ENCODE measurements at regions not wholly inside any gene's neighbourhood (a gene's known extent, or its start where the extent isn't known, plus 50 kb on each side); places are given as distances from the start of the nearest gene placed in this dataset.
"Not testable (repeated sequence)": the region's sequence is repeated elsewhere in the genome, so short reads cannot be mapped to it uniquely, and the experiment has no call there.

DNA sequence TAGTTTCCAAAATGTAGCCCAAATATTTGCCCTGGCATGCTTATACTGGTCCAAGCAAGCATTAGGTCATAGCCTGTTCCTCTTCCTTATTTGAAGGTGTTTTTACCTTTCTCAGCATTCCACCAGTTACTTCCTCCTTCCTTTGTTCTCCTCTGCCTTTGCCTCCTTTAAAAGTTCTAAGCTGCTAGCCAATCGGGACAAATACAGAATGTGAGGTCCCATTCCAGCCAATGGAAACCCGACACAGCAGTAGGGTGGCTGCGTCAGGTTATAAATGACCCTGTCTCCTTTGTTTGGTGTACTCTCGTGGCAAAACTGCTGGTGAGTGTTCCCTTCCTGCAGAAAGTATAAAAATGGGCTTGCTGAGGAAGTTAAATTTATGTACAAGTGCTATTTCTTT lies 452.0 kb upstream of the ADARB2 start:
- peaks cover 0 to 20% (median 4%) of the 10 kb centered on the region in 5 donors for H3K27me3 Mint-ChIP-seq
- not testable (repeated sequence) for H3K4me1 Mint-ChIP-seq

DNA sequence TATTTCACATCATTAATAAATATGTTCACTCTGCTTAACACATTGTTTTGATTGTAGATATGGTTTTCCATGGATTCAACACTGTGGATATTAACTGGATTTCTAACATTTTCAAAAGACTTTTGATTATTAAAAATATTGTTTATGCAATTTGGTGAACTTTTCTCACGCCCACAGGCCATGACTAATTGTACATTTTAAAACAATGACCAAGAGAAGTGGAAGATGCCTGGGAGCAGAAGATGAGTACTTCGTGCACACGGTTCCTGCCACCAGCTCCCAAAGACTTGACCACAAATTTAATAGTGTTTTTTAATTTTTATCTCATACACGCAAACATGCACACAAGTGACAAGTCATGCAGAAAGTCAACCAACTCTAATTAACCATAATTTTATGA lies 451.0 kb upstream of the ADARB2 start:
- H3K4me3 ChIP-seq (ENCODE audit: low read length): no peak overlapping the region
- ATAC-seq: no peak
- Mint-ChIP-seq H3K9me3 (peaks cover 0 to 10% (median under 1%) of the 10 kb centered on the region in 11 donors), H3K4me1 (no peaks in the 10 kb centered on the region), H3K27ac (no peak overlapping the region), H3K36me3 (no peaks in the 10 kb centered on the region), H3K27me3 (peaks cover 0 to 20% (median under 1%) of the 10 kb centered on the region in 5 donors), H3K4me3 (no peak overlapping the region)
- ChIA-PET POLR2A (no interaction called here), CTCF (interaction anchor here (0.6 kb wide), 1 partner anchor 74 kb away, joined by 3 read pairs; no protein-coding TSS in a partner anchor)
- intact Hi-C loops (cut with micrococcal nuclease): no loop called here
- DNase-seq: no peak
- no peaks in the 10 kb centered on the region for H3K4me1 ChIP-seq (ENCODE audit: control insufficient read depth in 2 of 2, insufficient read depth in 2 of 2, low read length in 2 of 2)
- H3K27me3 ChIP-seq (ENCODE audit: control insufficient read depth in 2 of 2, insufficient read depth in 2 of 2, low read length in 2 of 2): no peaks in the 10 kb centered on the region
- H3K36me3 ChIP-seq (ENCODE audit: control insufficient read depth in 2 of 3, insufficient read depth in 3 of 3, low read length in 3 of 3): no peaks in the 10 kb centered on the region
- no peak overlapping the region for H3K27ac ChIP-seq (ENCODE audit: low read depth, low read length)
- no peaks in the 10 kb centered on the region for H3K9me3 ChIP-seq (ENCODE audit: control insufficient read depth in 2 of 3, low read length in 3 of 3)

More for the DNA sequence above, 452.0 kb upstream of the ADARB2 start:
- H3K9me3 Mint-ChIP-seq; H3K27me3 ChIP-seq (ENCODE audit: control insufficient read depth in 2 of 2, insufficient read depth in 2 of 2, low read length in 2 of 2); H3K27ac ChIP-seq (ENCODE audit: low read depth, low read length); H3K27ac Mint-ChIP-seq; DNase-seq; H3K4me3 Mint-ChIP-seq; H3K9me3 ChIP-seq (ENCODE audit: control insufficient read depth in 2 of 3, low read length in 3 of 3); H3K36me3 Mint-ChIP-seq; ATAC-seq; H3K4me1 ChIP-seq (ENCODE audit: control insufficient read depth in 2 of 2, insufficient read depth in 2 of 2, low read length in 2 of 2); intact Hi-C loops (cut with micrococcal nuclease); CTCF ChIA-PET; H3K36me3 ChIP-seq (ENCODE audit: control insufficient read depth in 2 of 3, insufficient read depth in 3 of 3, low read length in 3 of 3); POLR2A ChIA-PET; H3K4me3 ChIP-seq (ENCODE audit: low read length): not testable (repeated sequence)

DNA sequence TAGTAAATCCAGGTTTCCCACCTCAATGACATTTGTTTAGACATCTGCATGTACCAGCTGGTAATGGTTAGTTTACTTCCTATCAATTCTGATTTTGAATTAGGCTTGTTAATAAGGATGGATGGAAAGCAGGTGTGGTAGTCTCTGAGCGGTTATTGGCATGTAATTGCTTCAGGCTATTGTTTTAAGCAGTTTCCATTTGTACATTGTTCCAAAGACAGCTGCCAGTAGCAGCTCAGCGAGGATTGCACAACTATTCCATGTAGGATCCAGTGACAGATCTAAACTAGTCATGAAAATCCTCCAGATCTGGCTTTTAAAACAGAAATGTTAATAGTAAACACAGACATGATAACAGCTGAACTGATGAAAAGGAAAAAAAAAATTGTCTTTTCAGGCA lies 436.0 kb upstream of the ADARB2 start:
- Mint-ChIP-seq H3K27me3 (peaks cover 3 to 32% (median 9%) of the 10 kb centered on the region in 5 donors), H3K4me3 (no peak overlapping the region), H3K9me3 (peaks cover 0 to 4% (median 0%) of the 10 kb centered on the region in 11 donors), H3K27ac (no peak overlapping the region), H3K36me3 (no peaks in the 10 kb centered on the region), H3K4me1 (no peaks in the 10 kb centered on the region)
- H3K27me3 ChIP-seq (ENCODE audit: control insufficient read depth in 2 of 2, insufficient read depth in 2 of 2, low read length in 2 of 2): no peaks in the 10 kb centered on the region
- H3K4me3 ChIP-seq (ENCODE audit: low read length): no peak overlapping the region
- ATAC-seq (no peak), DNase-seq (no peak)
- POLR2A ChIA-PET: no interaction called here
- intact Hi-C loops (cut with micrococcal nuclease): no loop called here
- H3K4me1 ChIP-seq (ENCODE audit: control insufficient read depth in 2 of 2, insufficient read depth in 2 of 2, low read length in 2 of 2): no peaks in the 10 kb centered on the region
- CTCF ChIA-PET: no interaction called here
- no peak overlapping the region for H3K27ac ChIP-seq (ENCODE audit: low read depth, low read length)
- no peaks in the 10 kb centered on the region for H3K9me3 ChIP-seq (ENCODE audit: control insufficient read depth in 2 of 3, low read length in 3 of 3)
- no peaks in the 10 kb centered on the region for H3K36me3 ChIP-seq (ENCODE audit: control insufficient read depth in 2 of 3, insufficient read depth in 3 of 3, low read length in 3 of 3)

DNA sequence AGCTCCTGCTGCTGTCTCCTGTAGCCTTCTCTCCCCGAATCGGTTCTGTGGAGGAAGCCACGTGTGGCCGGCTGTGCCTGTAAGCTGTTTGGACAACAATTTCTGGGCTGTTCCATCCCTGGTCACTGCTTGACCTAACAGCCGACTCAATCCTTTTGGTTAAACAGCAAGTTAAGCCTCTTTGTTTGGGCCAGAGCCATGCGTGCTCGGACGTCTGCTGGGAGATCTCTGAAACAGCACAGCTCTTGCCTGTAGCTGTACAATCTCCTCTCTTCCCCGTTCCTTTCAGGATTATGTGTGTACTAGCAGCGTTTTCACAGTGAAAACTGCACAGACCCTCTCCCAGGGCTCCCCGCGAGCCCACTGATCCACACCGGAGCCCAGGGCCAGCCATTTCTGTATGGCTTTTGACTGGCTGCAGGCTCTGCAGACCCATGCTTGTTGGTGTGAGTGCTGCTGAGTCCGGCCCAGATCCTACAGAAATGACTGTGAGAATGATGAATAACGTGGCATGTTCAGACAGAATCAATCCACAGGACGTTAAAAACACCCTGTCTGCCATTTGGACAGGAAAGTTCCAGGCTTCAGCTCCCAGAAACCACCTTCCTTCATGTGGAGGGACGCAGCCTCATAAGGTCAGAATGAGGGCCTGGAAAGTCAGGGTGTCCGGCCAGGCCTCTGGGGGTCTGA lies 428.6 kb upstream of the ADARB2 start:
- intact Hi-C loops (cut with micrococcal nuclease): no loop called here
- CTCF ChIA-PET: no interaction called here
- POLR2A ChIA-PET: no interaction called here
- Mint-ChIP-seq H3K36me3 (no peaks in the 10 kb centered on the region), H3K4me3 (no peak overlapping the region), H3K4me1 (no peaks in the 10 kb centered on the region), H3K27ac (no peak overlapping the region), H3K9me3 (peaks cover 0 to 10% (median 0%) of the 10 kb centered on the region in 11 donors), H3K27me3 (peaks cover 0 to 10% (median 0%) of the 10 kb centered on the region in 5 donors)
- no peaks in the 10 kb centered on the region for H3K27me3 ChIP-seq (ENCODE audit: control insufficient read depth in 2 of 2, insufficient read depth in 2 of 2, low read length in 2 of 2)
- H3K4me3 ChIP-seq (ENCODE audit: low read length): no peak overlapping the region
- H3K9me3 ChIP-seq (ENCODE audit: control insufficient read depth in 2 of 3, low read length in 3 of 3): no peaks in the 10 kb centered on the region
- ATAC-seq: no peak
- DNase-seq: no peak
- H3K4me1 ChIP-seq (ENCODE audit: control insufficient read depth in 2 of 2, insufficient read depth in 2 of 2, low read length in 2 of 2): no peaks in the 10 kb centered on the region
- H3K36me3 ChIP-seq (ENCODE audit: control insufficient read depth in 2 of 3, insufficient read depth in 3 of 3, low read length in 3 of 3): no peaks in the 10 kb centered on the region
- H3K27ac ChIP-seq (ENCODE audit: low read depth, low read length): no peak overlapping the region

DNA sequence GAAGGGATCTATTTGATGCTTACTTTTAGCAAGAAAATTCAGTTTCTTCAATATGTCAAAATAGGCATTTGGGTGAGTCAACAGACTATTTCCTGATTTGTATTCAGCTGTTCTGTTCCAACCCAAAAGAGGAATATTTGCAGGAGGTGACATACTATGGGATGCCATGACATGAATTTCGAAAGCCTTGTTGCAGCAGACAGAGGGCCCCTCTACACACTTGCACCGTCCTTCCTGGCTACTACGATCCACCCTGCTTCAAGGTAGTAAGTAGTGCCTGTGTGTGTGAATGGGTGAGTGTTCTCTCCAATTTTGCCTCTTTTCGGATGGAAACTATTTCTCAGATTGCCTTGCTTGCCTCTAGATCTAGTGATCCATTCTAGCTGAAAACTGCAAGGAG lies 413.0 kb upstream of the ADARB2 start:
- Mint-ChIP-seq H3K27me3 (peaks cover 0 to 10% (median 0%) of the 10 kb centered on the region in 5 donors), H3K9me3 (no peaks in the 10 kb centered on the region), H3K36me3 (no peaks in the 10 kb centered on the region), H3K27ac (no peak overlapping the region), H3K4me1 (no peaks in the 10 kb centered on the region), H3K4me3 (no peak overlapping the region)
- Histone ChIP-seq H3K4me1 (ENCODE audit: control insufficient read depth in 2 of 2, insufficient read depth in 2 of 2, low read length in 2 of 2) (no peaks in the 10 kb centered on the region), H3K36me3 (ENCODE audit: control insufficient read depth in 2 of 3, insufficient read depth in 3 of 3, low read length in 3 of 3) (no peaks in the 10 kb centered on the region), H3K9me3 (ENCODE audit: control insufficient read depth in 2 of 3, low read length in 3 of 3) (no peaks in the 10 kb centered on the region), H3K27me3 (ENCODE audit: control insufficient read depth in 2 of 2, insufficient read depth in 2 of 2, low read length in 2 of 2) (no peaks in the 10 kb centered on the region), H3K4me3 (ENCODE audit: low read length) (no peak overlapping the region), H3K27ac (ENCODE audit: low read depth, low read length) (no peak overlapping the region)
- intact Hi-C loops (cut with micrococcal nuclease): no loop called here
- ATAC-seq (no peak), DNase-seq (no peak)
- CTCF ChIA-PET: no interaction called here
- POLR2A ChIA-PET: no interaction called here

DNA sequence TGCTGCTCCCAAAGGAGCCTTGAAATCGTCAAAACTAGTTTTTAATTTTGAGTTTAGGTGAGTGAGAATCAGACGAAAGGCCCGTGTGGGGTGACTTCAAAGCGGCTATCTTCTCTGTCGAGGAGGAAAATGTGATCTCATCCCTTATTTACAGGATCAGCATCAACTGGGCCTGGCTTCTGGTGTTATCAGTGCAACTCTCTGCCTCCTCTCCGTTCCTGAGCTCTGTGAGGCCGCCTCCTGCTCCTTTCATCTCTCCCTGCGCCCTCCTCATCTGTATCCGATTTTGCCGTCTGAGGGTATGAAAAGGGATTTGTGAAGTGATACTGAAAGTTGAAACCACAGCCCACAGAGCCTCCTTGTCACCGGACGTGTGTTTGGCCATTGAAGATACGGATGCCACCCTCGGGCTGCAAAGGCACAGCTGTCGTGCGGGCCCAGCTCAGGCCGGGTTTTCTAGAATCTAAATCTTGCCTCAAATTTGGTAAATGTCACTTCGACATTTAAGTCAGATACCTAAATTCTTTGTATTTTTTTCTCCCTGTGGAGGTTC lies 408.7 kb upstream of the ADARB2 start:
- no peak for DNase-seq
- Histone ChIP-seq H3K9me3 (ENCODE audit: control insufficient read depth in 2 of 3, low read length in 3 of 3) (no peaks in the 10 kb centered on the region), H3K4me3 (ENCODE audit: low read length) (no peak overlapping the region), H3K4me1 (ENCODE audit: control insufficient read depth in 2 of 2, insufficient read depth in 2 of 2, low read length in 2 of 2) (no peaks in the 10 kb centered on the region), H3K27ac (ENCODE audit: low read depth, low read length) (no peak overlapping the region), H3K27me3 (ENCODE audit: control insufficient read depth in 2 of 2, insufficient read depth in 2 of 2, low read length in 2 of 2) (no peaks in the 10 kb centered on the region), H3K36me3 (ENCODE audit: control insufficient read depth in 2 of 3, insufficient read depth in 3 of 3, low read length in 3 of 3) (no peaks in the 10 kb centered on the region)
- CTCF ChIA-PET: no interaction called here
- H3K9me3 Mint-ChIP-seq: no peaks in the 10 kb centered on the region
- H3K27me3 Mint-ChIP-seq: peaks cover 0 to 10% (median 0%) of the 10 kb centered on the region in 5 donors
- no peak overlapping the region for H3K4me3 Mint-ChIP-seq
- POLR2A ChIA-PET: no interaction called here
- intact Hi-C loops (cut with micrococcal nuclease): no loop called here
- peak overlapping the region in 1 of 9 donors; percentile 66 for H3K27ac Mint-ChIP-seq
- no peaks in the 10 kb centered on the region for H3K36me3 Mint-ChIP-seq
- H3K4me1 Mint-ChIP-seq: no peaks in the 10 kb centered on the region
- no peak for ATAC-seq

DNA sequence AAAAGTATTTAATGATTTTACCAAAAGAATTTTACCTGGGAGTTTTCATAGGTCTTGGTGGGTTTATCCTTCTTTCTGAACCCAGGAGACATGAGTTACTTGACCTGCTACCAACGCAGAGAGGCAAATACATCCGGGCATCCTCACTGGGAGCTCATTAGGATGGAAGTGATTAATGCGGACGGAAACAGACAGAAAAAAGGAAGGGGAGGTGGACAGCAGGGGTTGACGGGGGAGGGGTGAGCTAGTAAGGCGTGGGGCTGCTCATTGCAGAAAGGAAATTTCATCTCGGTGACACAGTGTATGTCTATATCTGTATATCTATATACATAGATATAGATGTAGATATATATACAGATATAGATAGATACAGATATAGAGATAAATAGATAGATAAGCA lies 408.2 kb upstream of the ADARB2 start:
- Histone ChIP-seq H3K27me3 (ENCODE audit: control insufficient read depth in 2 of 2, insufficient read depth in 2 of 2, low read length in 2 of 2) (no peaks in the 10 kb centered on the region), H3K4me3 (ENCODE audit: low read length) (no peak overlapping the region), H3K9me3 (ENCODE audit: control insufficient read depth in 2 of 3, low read length in 3 of 3) (no peaks in the 10 kb centered on the region), H3K27ac (ENCODE audit: low read depth, low read length) (no peak overlapping the region), H3K4me1 (ENCODE audit: control insufficient read depth in 2 of 2, insufficient read depth in 2 of 2, low read length in 2 of 2) (no peaks in the 10 kb centered on the region), H3K36me3 (ENCODE audit: control insufficient read depth in 2 of 3, insufficient read depth in 3 of 3, low read length in 3 of 3) (no peaks in the 10 kb centered on the region)
- no peak for DNase-seq
- peaks cover 0 to 10% (median 0%) of the 10 kb centered on the region in 5 donors for H3K27me3 Mint-ChIP-seq
- no peak overlapping the region for H3K4me3 Mint-ChIP-seq
- intact Hi-C loops (cut with micrococcal nuclease): no loop called here
- ATAC-seq: no peak
- no peaks in the 10 kb centered on the region for H3K4me1 Mint-ChIP-seq
- H3K27ac Mint-ChIP-seq: no peak overlapping the region
- POLR2A ChIA-PET: no interaction called here
- CTCF ChIA-PET: no interaction called here
- no peaks in the 10 kb centered on the region for H3K9me3 Mint-ChIP-seq
- H3K36me3 Mint-ChIP-seq: no peaks in the 10 kb centered on the region

Measured in naive thymus-derived CD4-positive, alpha-beta T cell (primary cell).